ENCODE measurements at regions not wholly inside any gene's neighbourhood (a gene's known extent, or its start where the extent isn't known, plus 50 kb on each side); places are given as distances from the start of the nearest gene placed in this dataset.

DNA sequence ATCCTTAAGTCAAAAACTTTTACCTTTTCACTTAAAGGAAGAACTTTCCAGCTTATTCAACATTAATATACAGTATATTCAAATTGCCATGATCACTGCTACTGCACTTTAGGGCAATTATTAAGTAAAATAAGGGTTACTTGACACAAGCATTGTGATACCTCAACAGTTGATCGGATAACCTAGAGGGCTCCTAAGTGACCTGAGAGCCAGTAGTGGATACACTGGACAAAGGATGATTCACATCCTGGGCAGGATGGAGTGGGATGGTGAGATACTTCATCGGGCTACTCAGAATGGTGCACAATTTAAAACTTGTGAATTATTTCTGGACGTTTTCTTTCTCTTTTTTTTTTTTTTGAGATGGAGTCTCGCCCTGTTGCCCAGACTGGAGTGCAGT, 54.5 kb upstream of the PPM1J start:
- TF ChIP-seq EZH2 (IDR thresholded peaks at IDR 0.05) (no peak), EZH2phosphoT487 (IDR thresholded peaks at IDR 0.05) (no peak)
- TF ChIP-seq, protein P1, sequence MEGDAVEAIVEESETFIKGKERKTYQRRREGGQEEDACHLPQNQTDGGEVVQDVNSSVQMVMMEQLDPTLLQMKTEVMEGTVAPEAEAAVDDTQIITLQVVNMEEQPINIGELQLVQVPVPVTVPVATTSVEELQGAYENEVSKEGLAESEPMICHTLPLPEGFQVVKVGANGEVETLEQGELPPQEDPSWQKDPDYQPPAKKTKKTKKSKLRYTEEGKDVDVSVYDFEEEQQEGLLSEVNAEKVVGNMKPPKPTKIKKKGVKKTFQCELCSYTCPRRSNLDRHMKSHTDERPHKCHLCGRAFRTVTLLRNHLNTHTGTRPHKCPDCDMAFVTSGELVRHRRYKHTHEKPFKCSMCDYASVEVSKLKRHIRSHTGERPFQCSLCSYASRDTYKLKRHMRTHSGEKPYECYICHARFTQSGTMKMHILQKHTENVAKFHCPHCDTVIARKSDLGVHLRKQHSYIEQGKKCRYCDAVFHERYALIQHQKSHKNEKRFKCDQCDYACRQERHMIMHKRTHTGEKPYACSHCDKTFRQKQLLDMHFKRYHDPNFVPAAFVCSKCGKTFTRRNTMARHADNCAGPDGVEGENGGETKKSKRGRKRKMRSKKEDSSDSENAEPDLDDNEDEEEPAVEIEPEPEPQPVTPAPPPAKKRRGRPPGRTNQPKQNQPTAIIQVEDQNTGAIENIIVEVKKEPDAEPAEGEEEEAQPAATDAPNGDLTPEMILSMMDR (IDR thresholded peaks at IDR 0.05): no peak
